ENCODE measurements at regions not wholly inside any gene's neighbourhood (a gene's known extent, or its start where the extent isn't known, plus 50 kb on each side); places are given as distances from the start of the nearest gene placed in this dataset.

DNA sequence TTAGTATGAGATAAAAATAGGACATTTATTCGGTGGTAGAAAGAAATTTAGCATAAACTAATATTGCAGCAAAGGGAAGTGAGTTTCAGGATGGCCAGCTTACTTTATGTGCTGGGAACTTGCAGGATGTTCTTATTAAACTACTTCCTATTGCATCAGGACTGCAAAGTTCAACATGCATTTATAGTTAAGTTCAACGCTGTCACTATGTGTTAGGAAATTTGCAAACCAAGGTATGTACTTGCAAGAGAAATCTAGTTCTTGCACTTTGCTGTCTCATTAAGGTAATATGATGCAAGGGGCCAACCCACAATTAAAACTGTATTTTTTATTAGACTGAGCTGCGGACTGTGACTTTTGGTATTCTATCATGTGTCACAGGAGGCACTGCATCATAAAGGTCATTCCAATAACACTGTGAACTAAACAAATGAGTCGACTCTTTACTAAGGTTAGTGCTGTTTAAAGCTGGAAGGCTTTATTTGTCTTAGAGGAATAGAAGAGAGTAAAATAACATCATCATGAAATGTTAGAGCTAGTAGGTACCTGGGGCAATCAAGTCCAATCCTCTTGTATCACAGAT lies 1525.7 kb upstream of the TENM3 start (continued):
- no peak for TF ChIP-seq CREB3 (CRISPR knock-in tag; IDR thresholded peaks at IDR 0.05)
- no peak for TF ChIP-seq ZHX2 (IDR thresholded peaks at IDR 0.05; ENCODE audit: low read depth)
- TF ChIP-seq ZHX2 (CRISPR knock-in tag; IDR thresholded peaks at IDR 0.05; ENCODE audit: borderline replicate concordance) = no peak
- TF ChIP-seq POLR2AphosphoS5 (IDR thresholded peaks at IDR 0.05; ENCODE audit: low read depth, low read length) = no peak
- TF ChIP-seq ZNF335 (CRISPR knock-in tag; IDR thresholded peaks at IDR 0.05) = no peak
- no peak for TF ChIP-seq HCFC1 (IDR thresholded peaks at IDR 0.05; ENCODE audit: low read depth, low read length)

- no peak overlapping the region for H2AFZ ChIP-seq (ENCODE audit: low read length)
- BruUV-seq (replicated peaks) = no TSS peak
- CTCF ChIA-PET (ENCODE audit: low intra/inter-chr PET ratio, low total read pairs) = no interaction called here
- POLR2A ChIA-PET = no interaction called here
- ATAC-seq (no peak), DNase-seq (ENCODE audit: low spot score) (no peak), FAIRE-seq (no peak)
- no peaks in the 10 kb centered on the region for H3K36me3 ChIP-seq (replicated peaks in 1 of 2; ENCODE audit: control insufficient read depth in 1 of 2, insufficient read depth in 2 of 2, low read length in 2 of 2)
- H3K27me3 ChIP-seq (ENCODE audit: control insufficient read depth in 1 of 2, insufficient read depth in 2 of 2, low read length in 2 of 2) = no peaks in the 10 kb centered on the region
- no peaks in the 10 kb centered on the region for H4K20me1 ChIP-seq (ENCODE audit: insufficient read depth, low read length)
- no peak overlapping the region for H3K9ac ChIP-seq (ENCODE audit: insufficient read depth, low read depth, low read length)
- H3K27ac ChIP-seq (ENCODE audit: extremely low read length, insufficient read depth, low read length) = no peak overlapping the region
- no peak overlapping the region for H3K4me2 ChIP-seq (ENCODE audit: low read depth, low read length)
- TF ChIP-seq IKZF1 (IDR thresholded peaks at IDR 0.05) (0 out of 2 replicates have a peak, but pooled peaks have one; percentile 37), ZNF292 (CRISPR knock-in tag; IDR thresholded peaks at IDR 0.05; ENCODE audit: borderline replicate concordance, low read depth) (no peak)
- WGBS (ENCODE audit: low lambda C conversion rate) = 9% methylated on average over 6 of the region's 6 CpGs
- no peaks in the 10 kb centered on the region for H3K9me3 ChIP-seq (ENCODE audit: low read length)
- H3K4me1 ChIP-seq (ENCODE audit: insufficient read depth, low read length) = no peaks in the 10 kb centered on the region
- H3K79me2 ChIP-seq (ENCODE audit: insufficient read depth, low read length) = no peaks in the 10 kb centered on the region
- intact Hi-C loops (cut with micrococcal nuclease; ENCODE audit: unreplicated experiment) (no loop called here), in situ Hi-C loops (cut with HindIII; ENCODE audit: extremely low pct_ligation_motif_present, low pct_unique_long_range_greater_than_20kb) (no loop called here)
- no peak overlapping the region for H3K4me3 ChIP-seq (replicated peaks in 1 of 3; ENCODE audit: insufficient read depth in 1 of 3, low read depth in 2 of 3, low read length in 3 of 3)
Measured at GRCh38 chr4:180721356-180721755, 1521.8 kb upstream of the TENM3 start.

Data from HepG2 (cell line).